Gastrocnemius medialis (tissue), 4 donors: ENCODE measurements at regions not wholly inside any gene's neighbourhood (a gene's known extent, or its start where the extent isn't known, plus 50 kb on each side); places are given as distances from the start of the nearest gene placed in this dataset.

Experiments
- POLR2A ChIP-seq, 2 donors: fragments of 450-650 bp; IDR thresholded peaks; one replicate each; pipeline ENCODE4 v1.6.1; 2017; ENCODE audit warnings: antibody characterized with exemption in 2 of 2, mild to moderate bottlenecking in 2 of 2, moderate library complexity in 2 of 2
- TF ChIP-seq, protein P1 (sequence below), 5 experiments: fragments of 450-650 bp in 3 of 5; fragments of 200-600 bp in 2 of 5; sonication (generic) in 2 of 5; IDR thresholded peaks in 4 of 5; conservative IDR thresholded peaks in 1 of 5; 1 replicate in 4 of 5; 2 replicates in 1 of 5; pipeline ENCODE4 v1.5.1; 2016 to 2019; ENCODE audit warnings: antibody characterized with exemption in 5 of 5, mild to moderate bottlenecking in 3 of 5, moderate library complexity in 3 of 5

GRCh38 chr6:6736791-6737654, 148.5 kb downstream of the LY86 start:
- TF ChIP-seq, protein P1, sequence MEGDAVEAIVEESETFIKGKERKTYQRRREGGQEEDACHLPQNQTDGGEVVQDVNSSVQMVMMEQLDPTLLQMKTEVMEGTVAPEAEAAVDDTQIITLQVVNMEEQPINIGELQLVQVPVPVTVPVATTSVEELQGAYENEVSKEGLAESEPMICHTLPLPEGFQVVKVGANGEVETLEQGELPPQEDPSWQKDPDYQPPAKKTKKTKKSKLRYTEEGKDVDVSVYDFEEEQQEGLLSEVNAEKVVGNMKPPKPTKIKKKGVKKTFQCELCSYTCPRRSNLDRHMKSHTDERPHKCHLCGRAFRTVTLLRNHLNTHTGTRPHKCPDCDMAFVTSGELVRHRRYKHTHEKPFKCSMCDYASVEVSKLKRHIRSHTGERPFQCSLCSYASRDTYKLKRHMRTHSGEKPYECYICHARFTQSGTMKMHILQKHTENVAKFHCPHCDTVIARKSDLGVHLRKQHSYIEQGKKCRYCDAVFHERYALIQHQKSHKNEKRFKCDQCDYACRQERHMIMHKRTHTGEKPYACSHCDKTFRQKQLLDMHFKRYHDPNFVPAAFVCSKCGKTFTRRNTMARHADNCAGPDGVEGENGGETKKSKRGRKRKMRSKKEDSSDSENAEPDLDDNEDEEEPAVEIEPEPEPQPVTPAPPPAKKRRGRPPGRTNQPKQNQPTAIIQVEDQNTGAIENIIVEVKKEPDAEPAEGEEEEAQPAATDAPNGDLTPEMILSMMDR (IDR thresholded peaks at IDR 0.05 in 4 of 5, conservative IDR thresholded peaks at IDR 0.05 in 1 of 5) = no peak
- peak; percentile 19 to 20 for TF ChIP-seq POLR2A (IDR thresholded peaks at IDR 0.05)
